KOPT-K1 (cell line): ENCODE measurements at regions not wholly inside any gene's neighbourhood (a gene's known extent, or its start where the extent isn't known, plus 50 kb on each side); places are given as distances from the start of the nearest gene placed in this dataset.
A peak's percentile ranks its signal among the peaks of the same experiment; 100 is the strongest.
"Not testable (repeated sequence)": the region's sequence is repeated elsewhere in the genome, so short reads cannot be mapped to it uniquely, and the experiment has no call there.

ENCODE experiments used
- H3K27ac ChIP-seq: fragments of 200-600 bp; sonication (generic); 2 replicates; pipeline ENCODE4 v1.5.1; 2016; ENCODE audit warnings: antibody characterized with exemption, mild to moderate bottlenecking, low read depth, low read length; ENCODE audit not compliant: poor library complexity, severe bottlenecking
- H3K36me3 ChIP-seq: fragments of 200-600 bp; sonication (generic); 2 replicates; pipeline ENCODE4 v1.5.1; 2017; ENCODE audit warnings: antibody characterized with exemption, mild to moderate bottlenecking, low read length, moderate library complexity; ENCODE audit not compliant: insufficient read depth
- H3K9me3 ChIP-seq: fragments of 200-600 bp; sonication (generic); 2 replicates; pipeline ENCODE4 v1.5.1; 2017; ENCODE audit warnings: antibody characterized with exemption, low read length, mild to moderate bottlenecking; ENCODE audit not compliant: insufficient read depth, poor library complexity, severe bottlenecking

DNA sequence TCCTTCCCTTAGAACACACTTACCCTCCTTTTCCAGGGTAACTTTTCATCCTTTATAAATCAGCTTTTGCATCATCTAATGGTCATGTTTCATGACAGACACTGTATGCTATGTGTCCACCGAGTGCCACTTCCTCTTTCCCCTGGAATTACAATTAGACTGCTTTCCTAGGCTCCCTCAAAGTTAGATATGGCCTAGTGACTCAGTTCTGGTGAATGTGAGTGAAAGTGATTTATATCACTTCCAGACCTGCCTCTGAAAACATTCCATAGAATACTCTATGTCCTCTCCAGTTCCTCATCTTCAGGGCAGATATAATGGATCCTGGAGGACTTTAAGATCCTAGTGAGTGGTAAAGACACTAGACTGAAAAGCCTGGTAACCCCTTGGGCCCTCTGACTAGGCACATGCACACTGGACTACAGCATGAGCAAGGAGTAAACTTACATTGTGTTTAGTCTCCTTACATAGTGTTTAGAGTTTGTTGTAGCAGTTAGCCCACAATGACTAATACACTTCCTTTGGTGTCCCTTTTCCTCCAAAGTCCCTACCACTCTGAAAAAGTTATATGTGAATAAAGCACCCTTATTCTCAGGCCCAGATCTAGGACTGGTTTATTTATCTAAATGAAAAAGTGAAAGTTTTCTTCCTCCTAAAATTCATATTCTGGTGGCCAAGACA is 59.3 kb downstream of the GPR88 start:
- Histone ChIP-seq H3K36me3 (no peaks in the 10 kb centered on the region), H3K9me3 (no peaks in the 10 kb centered on the region), H3K27ac (peak overlapping the region; percentile 38)

DNA sequence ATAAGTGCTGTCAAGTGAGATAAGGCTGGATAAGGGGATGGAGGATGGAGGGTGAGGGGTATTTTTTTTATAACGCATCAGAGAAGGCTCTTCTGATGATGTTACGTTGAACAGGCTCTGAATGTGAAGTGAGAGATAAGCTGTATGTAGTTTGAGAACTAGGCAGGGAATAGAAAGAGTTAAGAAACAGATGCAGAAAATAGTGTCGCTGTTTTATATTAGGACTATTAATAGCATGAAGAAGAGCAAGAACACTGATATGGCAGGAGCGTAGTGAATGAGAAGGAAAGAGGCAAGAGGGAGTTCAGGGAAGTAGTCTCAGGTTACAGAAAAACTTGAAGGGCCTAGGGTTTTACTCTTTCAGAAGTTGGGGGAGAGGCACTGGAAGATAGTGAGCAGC is 59.8 kb downstream of the GPR88 start:
- Histone ChIP-seq H3K9me3 (no peaks in the 10 kb centered on the region), H3K27ac (peak overlapping the region; percentile 38)

DNA sequence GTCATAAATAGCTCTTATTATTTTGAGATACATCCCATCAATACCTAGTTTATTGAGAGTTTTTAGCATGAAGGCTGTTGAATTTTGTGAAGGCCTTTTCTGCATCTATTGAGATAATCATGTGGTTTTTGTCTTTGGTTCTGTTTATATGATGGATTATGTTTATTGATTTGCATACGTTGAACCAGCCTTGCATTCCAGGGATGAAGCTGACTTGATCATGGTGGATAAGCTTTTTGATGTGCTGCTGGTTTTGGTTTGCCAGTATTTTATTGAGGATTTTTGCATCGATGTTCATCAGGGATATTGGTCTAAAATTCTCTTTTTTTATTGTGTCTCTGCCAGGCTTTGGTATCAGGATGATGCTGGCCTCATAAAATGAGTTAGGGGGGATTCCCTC is 62.4 kb downstream of the GPR88 start:
- H3K27ac ChIP-seq, H3K36me3 ChIP-seq, H3K9me3 ChIP-seq: not testable (repeated sequence)

More for the DNA sequence above, 59.8 kb downstream of the GPR88 start:
- no peaks in the 10 kb centered on the region for H3K36me3 ChIP-seq

DNA sequence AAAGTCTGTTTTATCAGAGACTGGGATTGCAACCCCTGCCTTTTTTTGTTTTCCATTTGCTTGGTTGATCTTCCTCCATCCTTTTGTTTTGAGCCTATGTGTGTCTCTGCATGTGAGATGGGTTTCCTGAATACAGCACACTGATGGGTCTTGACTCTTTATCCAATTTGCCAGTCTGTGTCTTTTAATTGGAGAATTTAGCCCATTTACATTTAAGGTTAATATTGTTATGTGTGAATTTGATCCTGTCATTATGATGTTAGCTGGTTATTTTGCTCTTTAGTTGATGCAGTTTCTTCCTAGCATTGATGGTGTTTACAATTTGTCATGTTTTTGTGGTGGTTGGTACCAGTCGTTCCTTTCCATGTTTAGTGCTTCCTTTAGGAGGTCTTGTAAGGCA is 64.1 kb downstream of the GPR88 start:
- not testable (repeated sequence) for H3K36me3 ChIP-seq, H3K9me3 ChIP-seq, H3K27ac ChIP-seq

DNA sequence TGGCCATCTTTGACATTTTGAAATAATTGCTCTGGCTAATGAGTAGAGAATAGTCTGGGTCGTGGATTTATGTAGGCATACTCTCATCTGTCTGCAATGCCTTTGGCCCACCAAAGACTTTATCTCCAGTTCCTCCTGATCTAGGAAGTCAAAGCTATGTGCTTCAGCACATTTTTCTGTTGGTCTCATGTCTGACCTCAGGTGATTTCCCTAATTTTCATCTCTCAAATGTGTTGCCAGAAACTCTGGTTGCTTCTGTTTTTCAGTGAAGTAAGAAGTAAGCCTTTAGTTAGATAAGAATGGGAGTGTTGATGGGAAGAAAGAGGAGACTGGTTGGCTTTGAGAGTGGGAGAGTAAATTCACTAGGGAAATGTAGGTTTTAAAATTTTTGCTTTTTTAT is 66.4 kb downstream of the GPR88 start:
- H3K9me3 ChIP-seq = no peaks in the 10 kb centered on the region
- H3K36me3 ChIP-seq = no peaks in the 10 kb centered on the region
- H3K27ac ChIP-seq = no peak overlapping the region

DNA sequence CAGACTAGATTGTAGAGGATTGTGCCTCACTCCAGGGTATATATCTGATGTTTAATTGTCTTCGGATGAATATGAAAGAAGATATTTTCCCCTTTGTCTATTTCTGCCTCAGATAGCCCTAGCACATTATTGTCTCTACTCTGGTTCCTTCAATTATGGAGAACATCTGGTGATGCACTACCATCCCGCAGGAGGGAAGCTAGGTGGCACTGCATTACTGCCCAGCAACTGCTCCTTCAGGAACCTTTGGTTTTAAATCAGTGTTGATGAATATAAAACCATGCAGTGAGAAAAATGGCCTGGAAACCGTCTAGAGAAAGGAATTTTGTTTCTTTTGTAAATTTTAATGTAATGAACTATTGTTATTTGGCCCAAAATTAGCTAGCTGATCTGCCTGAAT is 68.5 kb downstream of the GPR88 start:
- no peak overlapping the region for H3K27ac ChIP-seq
- H3K9me3 ChIP-seq = no peaks in the 10 kb centered on the region
- H3K36me3 ChIP-seq = no peaks in the 10 kb centered on the region

DNA sequence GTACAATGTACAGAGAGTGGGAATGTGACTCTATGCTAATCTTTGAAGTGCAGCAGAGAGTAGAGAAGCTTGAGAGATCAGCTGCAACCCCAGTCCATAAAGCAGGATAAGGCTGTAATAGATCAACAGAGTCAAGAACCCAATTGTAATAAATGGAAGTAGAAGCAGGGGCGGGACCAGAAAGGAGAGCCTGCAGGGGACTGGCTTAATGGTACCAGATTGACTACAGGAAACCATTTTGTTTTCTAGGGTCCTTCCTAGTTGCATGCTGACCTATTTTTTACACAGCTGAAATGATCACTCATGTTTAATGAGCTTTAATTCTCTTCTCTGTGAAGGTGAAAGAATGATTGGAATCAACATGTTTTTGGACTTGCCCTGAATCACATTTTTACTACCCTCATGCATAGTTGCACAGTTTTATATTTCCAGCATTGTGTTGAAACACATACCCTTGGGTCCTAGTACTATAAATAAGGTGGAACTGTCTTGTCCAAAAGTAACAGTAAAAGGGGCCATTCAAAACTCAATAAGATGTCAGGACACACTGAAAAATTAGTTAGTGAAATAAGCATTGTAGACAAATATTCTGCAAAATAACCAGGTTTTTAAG is 69.8 kb downstream of the GPR88 start:
- Histone ChIP-seq H3K9me3 (no peaks in the 10 kb centered on the region), H3K36me3 (no peaks in the 10 kb centered on the region), H3K27ac (no peak overlapping the region)

DNA sequence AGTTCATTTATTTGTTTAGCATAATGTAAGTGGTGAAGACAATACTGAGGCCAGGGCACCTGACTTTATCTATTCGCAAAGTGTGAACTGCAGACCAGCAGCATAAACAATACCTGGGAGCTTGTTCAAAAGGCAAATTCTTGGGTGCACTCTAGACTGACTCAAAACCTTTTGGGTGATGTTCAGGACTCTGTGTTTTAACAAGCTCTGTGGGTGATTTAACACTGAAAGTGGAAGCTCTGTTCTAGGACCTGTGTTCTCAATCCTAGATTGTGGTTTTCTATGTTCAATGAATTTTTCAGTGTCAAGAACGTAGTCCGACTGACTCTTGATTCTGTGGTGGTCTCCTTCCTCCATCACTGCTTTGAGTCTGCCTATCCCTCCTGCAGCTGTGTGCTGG is 71.9 kb downstream of the GPR88 start:
- no peaks in the 10 kb centered on the region for H3K9me3 ChIP-seq
- no peaks in the 10 kb centered on the region for H3K36me3 ChIP-seq
- H3K27ac ChIP-seq = no peak overlapping the region

DNA sequence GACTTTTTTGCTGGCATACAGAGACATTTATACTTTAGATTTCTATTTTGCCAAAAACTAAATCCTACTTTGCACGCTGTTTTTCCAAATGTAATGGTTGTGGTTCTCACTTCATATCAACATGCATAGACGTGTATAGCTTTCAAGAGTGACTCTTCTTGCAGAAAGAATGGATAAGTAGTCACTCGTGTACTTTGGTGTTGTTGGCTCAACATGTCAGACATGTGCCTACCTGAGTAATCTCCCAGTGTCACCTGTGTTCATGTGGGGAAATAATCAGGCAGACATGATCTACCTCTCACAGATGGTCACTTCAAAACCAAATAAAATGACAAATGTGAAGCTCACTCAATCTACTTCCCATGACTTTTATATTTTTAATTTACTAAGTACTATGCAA is 73.1 kb downstream of the GPR88 start:
- Histone ChIP-seq H3K9me3 (no peaks in the 10 kb centered on the region), H3K27ac (no peak overlapping the region), H3K36me3 (no peaks in the 10 kb centered on the region)

DNA sequence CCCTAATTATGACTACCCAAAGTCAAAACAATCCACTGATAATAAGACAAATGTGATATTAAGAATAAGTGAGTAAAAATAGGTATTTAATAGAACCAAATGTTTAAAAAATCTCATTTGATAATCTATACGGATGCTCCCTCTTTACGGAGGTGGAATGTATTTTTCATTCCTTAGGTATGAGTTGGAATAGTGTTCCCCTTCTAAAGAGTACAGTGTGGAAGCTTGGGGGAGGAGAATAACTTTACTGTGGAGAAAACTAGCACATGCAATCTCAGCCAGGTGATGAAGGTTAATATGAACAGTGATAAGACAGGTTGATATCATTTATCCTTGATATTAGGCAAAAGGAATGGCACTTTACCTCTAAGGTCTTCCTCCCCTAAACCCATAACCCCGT is 74.6 kb downstream of the GPR88 start:
- H3K36me3 ChIP-seq = no peaks in the 10 kb centered on the region
- H3K9me3 ChIP-seq = no peaks in the 10 kb centered on the region
- no peak overlapping the region for H3K27ac ChIP-seq

DNA sequence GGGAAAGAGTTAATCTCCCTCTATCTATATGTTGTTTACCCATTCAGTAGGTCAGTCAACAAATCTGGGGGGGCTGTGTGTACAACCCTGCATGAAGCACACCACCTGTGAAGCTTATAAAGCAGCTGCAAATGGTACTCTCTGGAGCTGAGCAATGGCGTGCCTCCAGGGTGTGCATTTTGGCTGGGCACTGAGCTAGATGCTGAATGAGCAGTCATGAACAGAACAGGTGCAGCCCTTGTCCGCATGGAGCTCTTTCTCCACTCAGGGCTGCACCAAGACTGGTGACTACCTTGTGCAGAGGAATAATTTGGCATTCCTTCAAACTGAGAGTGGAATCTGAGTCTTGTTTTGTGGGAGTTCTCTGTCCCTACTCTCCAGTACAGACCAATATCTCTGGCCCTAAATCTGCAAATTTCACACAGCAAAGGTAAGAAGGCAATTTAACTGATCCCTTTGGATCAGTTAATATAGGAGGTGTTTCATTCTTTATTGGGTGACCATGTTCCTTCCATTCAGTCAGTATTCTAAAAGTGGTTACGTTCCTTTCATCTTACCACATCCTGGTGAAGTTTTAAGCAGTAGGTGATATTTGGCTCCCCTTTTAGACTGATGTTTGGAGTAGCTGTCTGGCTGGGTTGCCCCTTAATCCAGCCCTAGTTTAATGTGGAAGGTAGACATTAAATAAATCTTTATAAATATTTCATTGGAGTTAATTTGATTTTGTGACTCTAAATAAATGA is 76.0 kb downstream of the GPR88 start:
- Histone ChIP-seq H3K27ac (peak overlapping the region; percentile 65), H3K36me3 (no peaks in the 10 kb centered on the region), H3K9me3 (no peaks in the 10 kb centered on the region)

DNA sequence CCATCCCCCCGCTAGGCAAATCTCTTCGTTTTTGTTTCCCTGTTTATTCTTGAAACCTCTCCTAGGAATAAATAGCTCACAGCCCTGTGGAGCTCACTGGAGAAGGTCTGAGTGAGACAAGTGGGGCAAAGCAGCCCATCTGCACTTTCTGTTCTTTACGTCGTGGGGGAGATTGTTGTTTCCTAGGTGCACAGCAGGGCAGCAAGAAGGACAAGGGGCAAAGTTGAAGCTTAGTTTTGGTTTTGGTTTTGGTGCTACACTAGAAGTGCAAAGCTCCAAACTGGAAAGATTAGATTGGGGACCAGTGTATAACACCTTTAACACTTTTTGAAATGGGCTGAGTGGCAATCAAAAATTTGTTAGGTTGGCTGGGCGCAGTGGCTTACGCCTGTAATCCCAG is 76.6 kb downstream of the GPR88 start:
- no peaks in the 10 kb centered on the region for H3K36me3 ChIP-seq
- no peaks in the 10 kb centered on the region for H3K9me3 ChIP-seq
- peak overlapping the region; percentile 65 for H3K27ac ChIP-seq

DNA sequence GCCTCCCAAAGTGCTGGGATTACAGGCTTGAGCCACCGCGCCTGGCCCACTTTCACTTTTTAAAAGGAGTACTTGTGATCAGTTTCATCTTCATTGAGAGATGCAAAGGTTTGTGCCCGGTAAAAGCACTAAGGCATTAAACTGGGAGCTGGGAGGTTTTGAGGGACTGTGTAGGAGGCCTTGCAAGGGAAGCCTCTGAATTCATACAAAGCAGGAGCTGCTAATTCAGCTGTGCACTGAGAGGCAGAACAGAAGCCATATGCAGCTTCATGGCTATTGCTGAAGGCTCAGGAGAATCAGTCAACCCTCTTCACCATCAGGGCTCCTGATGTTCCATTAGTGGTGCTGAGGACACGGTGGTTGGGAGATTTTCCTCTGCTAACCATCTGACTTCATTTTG is 77.7 kb downstream of the GPR88 start:
- Histone ChIP-seq H3K9me3 (no peaks in the 10 kb centered on the region), H3K27ac (no peak overlapping the region), H3K36me3 (no peaks in the 10 kb centered on the region)

DNA sequence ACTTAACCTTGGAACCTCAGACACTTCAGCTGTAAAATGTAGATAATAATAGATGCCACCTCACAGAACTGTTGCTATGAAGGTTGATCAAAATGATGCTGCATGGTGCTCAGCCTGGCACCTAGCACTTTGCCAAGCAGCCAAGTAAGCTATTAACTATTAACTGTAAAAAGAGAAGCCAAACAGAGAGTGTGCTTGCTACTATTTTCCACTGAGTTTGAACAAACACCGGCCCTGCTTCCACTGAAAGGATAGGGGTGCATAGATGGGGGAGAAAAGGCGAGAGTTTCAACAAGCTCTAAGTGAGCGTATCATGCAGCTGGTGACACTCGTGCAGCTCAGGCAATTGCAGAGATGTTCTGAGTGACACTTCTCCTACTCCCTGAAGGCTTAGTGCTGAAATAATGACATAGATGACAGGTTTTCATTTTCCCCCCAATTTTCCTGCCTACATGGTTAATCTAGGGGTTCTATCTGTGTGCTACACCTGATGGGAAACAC is 78.2 kb downstream of the GPR88 start:
- H3K36me3 ChIP-seq = no peaks in the 10 kb centered on the region
- no peak overlapping the region for H3K27ac ChIP-seq
- no peaks in the 10 kb centered on the region for H3K9me3 ChIP-seq

DNA sequence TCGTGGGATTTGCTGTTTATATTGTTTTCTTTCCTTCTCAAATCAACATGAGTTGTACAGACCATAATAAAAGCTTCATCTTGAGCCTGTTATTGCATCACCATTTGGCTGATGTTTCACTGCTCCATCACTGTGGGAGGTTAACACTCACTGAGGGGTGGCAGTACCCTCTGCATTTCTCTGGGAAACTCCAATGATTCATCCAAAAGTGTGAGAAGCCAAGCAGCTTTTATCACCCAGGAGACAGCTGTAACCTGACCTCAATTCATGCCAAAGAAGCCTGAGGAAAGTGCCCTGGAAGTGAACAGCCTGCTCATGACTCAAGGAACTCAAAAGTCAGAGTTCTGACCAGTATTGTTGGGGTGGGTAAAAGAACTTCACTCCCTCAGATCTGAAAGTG is 84.1 kb downstream of the GPR88 start:
- Histone ChIP-seq H3K9me3 (no peaks in the 10 kb centered on the region), H3K36me3 (no peaks in the 10 kb centered on the region), H3K27ac (no peak overlapping the region)
